ENCODE measurements at regions not wholly inside any gene's neighbourhood (a gene's known extent, or its start where the extent isn't known, plus 50 kb on each side); places are given as distances from the start of the nearest gene placed in this dataset.

- DNase-seq (ENCODE audit: low read depth, low spot score) = no peak
- ATAC-seq = no peak
- no peaks in the 10 kb centered on the region for H4K20me1 ChIP-seq (ENCODE audit: insufficient read depth)
- no peak for TF ChIP-seq ATF3 (IDR thresholded peaks at IDR 0.05)
- TF ChIP-seq JUND (IDR thresholded peaks at IDR 0.05) = no peak
- TF ChIP-seq EZH2phosphoT487 (IDR thresholded peaks at IDR 0.05; ENCODE audit: borderline replicate concordance) = no peak
- TF ChIP-seq POLR2AphosphoS5 (IDR thresholded peaks at IDR 0.05; ENCODE audit: low read depth, low read length) = no peak
- no peak for TF ChIP-seq YY1 (IDR thresholded peaks at IDR 0.05; ENCODE audit: extremely low read depth, insufficient replicate concordance, low read depth, low read length)
- no peak for TF ChIP-seq SP1 (IDR thresholded peaks at IDR 0.05; ENCODE audit: low read depth)
- no peak for TF ChIP-seq SRF (IDR thresholded peaks at IDR 0.05; ENCODE audit: low read depth)
- TF ChIP-seq POLR2A (IDR thresholded peaks at IDR 0.05; ENCODE audit: borderline replicate concordance, extremely low read depth, insufficient read depth, insufficient read length) = no peak
- TF ChIP-seq SIN3A (IDR thresholded peaks at IDR 0.05; ENCODE audit: low read depth) = no peak
- TF ChIP-seq EZH2 (IDR thresholded peaks at IDR 0.05) = no peak
- no peak for TF ChIP-seq CBX3 (IDR thresholded peaks at IDR 0.05; ENCODE audit: low read depth)
- no peak for TF ChIP-seq CEBPB (IDR thresholded peaks at IDR 0.05; ENCODE audit: low read depth)
- no peak for TF ChIP-seq ZNF274 (IDR thresholded peaks at IDR 0.05; ENCODE audit: low read depth, low read length)
- TF ChIP-seq REST (IDR thresholded peaks at IDR 0.05; ENCODE audit: low read depth) = no peak
- no peak for TF ChIP-seq ELF1 (IDR thresholded peaks at IDR 0.05; ENCODE audit: borderline replicate concordance, low read depth)
- TF ChIP-seq EGR1 (IDR thresholded peaks at IDR 0.05; ENCODE audit: low read depth) = no peak
- TF ChIP-seq MAX (IDR thresholded peaks at IDR 0.05) = no peak
- H3K9me3 ChIP-seq (ENCODE audit: control insufficient read depth in 1 of 2, insufficient read depth in 1 of 2, low read depth in 1 of 2, low read length in 2 of 2) = peaks cover 4 to 13% of the 10 kb centered on the region in 2 experiments; a peak in 3 of 4 replicates
- no peak overlapping the region for H2AFZ ChIP-seq (ENCODE audit: low read depth, low read length, poor library complexity, severe bottlenecking)
- CTCF ChIA-PET = no interaction called here
- no peaks in the 10 kb centered on the region for H3K79me2 ChIP-seq (ENCODE audit: insufficient read depth, low read length)
- POLR2A ChIA-PET = no interaction called here
- H3K9ac ChIP-seq (ENCODE audit: low read length) = no peak overlapping the region
- no peaks in the 10 kb centered on the region for H3K36me3 ChIP-seq (ENCODE audit: control insufficient read depth in 1 of 2, insufficient read depth in 2 of 2, low read length in 2 of 2)
- RAD21 ChIA-PET (ENCODE audit: low non-redundant PET in 1 of 2, low total read pairs in 2 of 2, uncharacterized antibody in 2 of 2, unreplicated experiment in 2 of 2) = no interaction called here
- H3K4me3 ChIP-seq (replicated peaks in 1 of 2; ENCODE audit: low read depth in 1 of 2, low read length in 2 of 2) = no peak overlapping the region
- intact Hi-C loops (cut with micrococcal nuclease) = no loop called here
- no peaks in the 10 kb centered on the region for H3K4me1 ChIP-seq (ENCODE audit: control insufficient read depth in 1 of 2, insufficient read depth in 2 of 2, low read length in 2 of 2)
- BruUV-seq (replicated peaks) = no TSS peak
- H3K27me3 ChIP-seq (ENCODE audit: insufficient read depth, low read length) = no peaks in the 10 kb centered on the region
- no peak overlapping the region for H3K4me2 ChIP-seq (ENCODE audit: low read length)
- H3K27ac ChIP-seq (ENCODE audit: low read depth, low read length) = no peak overlapping the region
- H3K9me2 ChIP-seq (ENCODE audit: insufficient read depth) = no peaks in the 10 kb centered on the region
Measured at GRCh38 chr15:36005542-36005941, 459.6 kb upstream of the DPH6 start.

Measured in HCT116 (cell line).